Fibroblast of lung (primary cell): ENCODE measurements at regions not wholly inside any gene's neighbourhood (a gene's known extent, or its start where the extent isn't known, plus 50 kb on each side); places are given as distances from the start of the nearest gene placed in this dataset.

Experiments
- DNase-seq, 2 donors: peaks; one replicate each; pipeline versions ENCODE4 v3.0.0 to v3.0.0-alpha.2; 2010; ENCODE audit warnings: low read depth in 2 of 2
- H2AFZ ChIP-seq: 2 replicates; pipeline ENCODE4 v1.5.1; 2012; ENCODE audit warnings: low read length, control low read depth, inconsistent platforms
- H3K27ac ChIP-seq: 2 replicates; pipeline ENCODE4 v1.5.1; 2011; ENCODE audit warnings: low read length, control low read depth; ENCODE audit not compliant: insufficient read depth
- H3K27me3 ChIP-seq: 2 replicates; pipeline ENCODE4 v1.5.1; 2011; ENCODE audit warnings: mild to moderate bottlenecking, low read length; ENCODE audit not compliant: control insufficient read depth, insufficient read depth
- H3K36me3 ChIP-seq: 2 replicates; pipeline ENCODE4 v1.5.1; 2011; ENCODE audit warnings: low read length; ENCODE audit not compliant: control insufficient read depth, insufficient read depth
- H3K4me1 ChIP-seq: 2 replicates; pipeline ENCODE4 v1.5.1; 2011; ENCODE audit warnings: low read length; ENCODE audit not compliant: control insufficient read depth, insufficient read depth; ENCODE audit errors: extremely low read depth
- H3K4me2 ChIP-seq: 2 replicates; pipeline ENCODE4 v1.5.1; 2011; ENCODE audit warnings: low read length, control low read depth; ENCODE audit not compliant: insufficient read depth; ENCODE audit errors: extremely low read depth
- H3K4me3 ChIP-seq, 4 experiments: fragments of 200-600 bp in 1 of 4; sonication (generic) in 1 of 4; replicated peaks in 1 of 4; 2 replicates each; pipeline ENCODE4 v1.5.1; 2011 to 2016; ENCODE audit warnings: low read length in 4 of 4, low read depth in 3 of 4, mild to moderate bottlenecking in 3 of 4, control low read depth in 2 of 4, inconsistent platforms in 1 of 4, mixed read lengths in 1 of 4; ENCODE audit not compliant: insufficient read depth in 1 of 4; ENCODE audit errors: control extremely low read depth in 1 of 4
- H3K79me2 ChIP-seq: 2 replicates; pipeline ENCODE4 v1.5.1; 2012; ENCODE audit warnings: mild to moderate bottlenecking, low read length, inconsistent platforms; ENCODE audit not compliant: control insufficient read depth, insufficient read depth
- H3K9ac ChIP-seq: 2 replicates; pipeline ENCODE4 v1.5.1; 2011; ENCODE audit warnings: mild to moderate bottlenecking, low read length, control low read depth; ENCODE audit not compliant: insufficient read depth
- H3K9me3 ChIP-seq: 2 replicates; pipeline ENCODE4 v1.5.1; 2012; ENCODE audit warnings: low read depth, low read length; ENCODE audit not compliant: control insufficient read depth, insufficient read depth
- H4K20me1 ChIP-seq: 2 replicates; pipeline ENCODE4 v1.5.1; 2011; ENCODE audit warnings: low read length; ENCODE audit not compliant: control insufficient read depth, insufficient read depth; ENCODE audit errors: extremely low read depth
- CTCF ChIP-seq, 2 donors: IDR thresholded peaks in 1 of 2; conservative IDR thresholded peaks in 1 of 2; 1 replicate in 1 of 2; 2 replicates in 1 of 2; pipeline ENCODE4 v1.5.1; 2011 to 2012; ENCODE audit warnings: low read length in 2 of 2, control low read depth in 1 of 2, inconsistent platforms in 1 of 2, low read depth in 1 of 2, mild to moderate bottlenecking in 1 of 2
- EZH2 ChIP-seq: IDR thresholded peaks from 2 replicates; pipeline ENCODE4 v1.5.1; 2012; ENCODE audit warnings: low read length, control low read depth, mild to moderate bottlenecking; ENCODE audit errors: missing control alignments

- no peak for TF ChIP-seq EZH2
- no peak for TF ChIP-seq CTCF (conservative IDR thresholded peaks at IDR 0.05 in 1 of 2, IDR thresholded peaks at IDR 0.05 in 1 of 2; ENCODE audit: low read depth in 1 of 2, low read length in 2 of 2)
- Histone ChIP-seq H3K36me3 (no peaks in the 10 kb centered on the region), H3K9ac (no peak overlapping the region), H3K9me3 (no peaks in the 10 kb centered on the region), H3K4me3 (no peak overlapping the region), H3K79me2 (no peaks in the 10 kb centered on the region), H3K27me3 (no peaks in the 10 kb centered on the region), H3K4me1 (no peaks in the 10 kb centered on the region), H3K27ac (no peak overlapping the region), H4K20me1 (no peaks in the 10 kb centered on the region), H2AFZ (no peak overlapping the region), H3K4me2 (no peak overlapping the region)
- DNase-seq, result no peak
These were observed 499.8 kb upstream of the GRIA1 start for GRCh38 chr5:152990649-152991048.

GRCh38 chr5:152994033-152994680 is 496.3 kb upstream of the GRIA1 start:
- H3K27ac ChIP-seq, result no peak overlapping the region
- no peaks in the 10 kb centered on the region for H3K27me3 ChIP-seq
- no peaks in the 10 kb centered on the region for H3K4me1 ChIP-seq
- H3K9ac ChIP-seq, result no peak overlapping the region
- H4K20me1 ChIP-seq, result no peaks in the 10 kb centered on the region
- H3K4me2 ChIP-seq, result no peak overlapping the region
- no peaks in the 10 kb centered on the region for H3K9me3 ChIP-seq
- DNase-seq, result no peak
- TF ChIP-seq CTCF (conservative IDR thresholded peaks at IDR 0.05 in 1 of 2, IDR thresholded peaks at IDR 0.05 in 1 of 2; ENCODE audit: low read depth in 1 of 2, low read length in 2 of 2), result no peak
- no peak for TF ChIP-seq EZH2
- H3K79me2 ChIP-seq, result no peaks in the 10 kb centered on the region
- no peak overlapping the region for H2AFZ ChIP-seq
- no peaks in the 10 kb centered on the region for H3K36me3 ChIP-seq
- no peak overlapping the region for H3K4me3 ChIP-seq

GRCh38 chr5:152995214-152995725 is 495.2 kb upstream of the GRIA1 start:
- no peaks in the 10 kb centered on the region for H3K4me1 ChIP-seq
- no peaks in the 10 kb centered on the region for H4K20me1 ChIP-seq
- no peak overlapping the region for H3K4me2 ChIP-seq
- TF ChIP-seq EZH2 (no peak), CTCF (conservative IDR thresholded peaks at IDR 0.05 in 1 of 2, IDR thresholded peaks at IDR 0.05 in 1 of 2; ENCODE audit: low read depth in 1 of 2, low read length in 2 of 2) (no peak)
- no peak overlapping the region for H3K9ac ChIP-seq
- no peak overlapping the region for H2AFZ ChIP-seq
- H3K79me2 ChIP-seq, result no peaks in the 10 kb centered on the region
- no peak for DNase-seq
- no peaks in the 10 kb centered on the region for H3K27me3 ChIP-seq
- no peaks in the 10 kb centered on the region for H3K36me3 ChIP-seq
- no peak overlapping the region for H3K4me3 ChIP-seq
- no peak overlapping the region for H3K27ac ChIP-seq
- no peaks in the 10 kb centered on the region for H3K9me3 ChIP-seq
